ENCODE measurements at regions not wholly inside any gene's neighbourhood (a gene's known extent, or its start where the extent isn't known, plus 50 kb on each side); places are given as distances from the start of the nearest gene placed in this dataset.

- dilution Hi-C loops (cut with MboI; ENCODE audit: extremely low pct_ligation_motif_present, low sequenced_read_pairs): no loop called here
- Histone ChIP-seq H2AFZ (ENCODE audit: control insufficient read depth, low read length) (peak overlapping the region; percentile 63), H3K27ac (ENCODE audit: control insufficient read depth, insufficient read depth, low read length) (no peak overlapping the region), H3K9me3 (ENCODE audit: control insufficient read depth, low read depth, low read length) (no peaks in the 10 kb centered on the region), H3K9ac (ENCODE audit: control insufficient read depth, extremely low read depth, insufficient read depth, low read length) (no peak overlapping the region), H3K4me1 (ENCODE audit: control insufficient read depth, extremely low read depth, insufficient read depth, low read length) (no peaks in the 10 kb centered on the region), H3K4me2 (ENCODE audit: control insufficient read depth, extremely low read depth, insufficient read depth, low read depth, low read length) (no peak overlapping the region), H3K4me3 (ENCODE audit: control insufficient read depth in 2 of 3, extremely low read depth in 1 of 3, insufficient read depth in 2 of 3, low read depth in 1 of 3, low read length in 3 of 3) (no peak overlapping the region), H3K36me3 (ENCODE audit: control insufficient read depth in 2 of 2, extremely low read depth in 1 of 2, insufficient read depth in 2 of 2, low read length in 2 of 2) (no peaks in the 10 kb centered on the region), H3K79me2 (ENCODE audit: control insufficient read depth, insufficient read depth, low read length) (no peaks in the 10 kb centered on the region), H3K27me3 (ENCODE audit: control insufficient read depth, extremely low read depth, insufficient read depth, low read length) (no peaks in the 10 kb centered on the region), H3K9me1 (ENCODE audit: control insufficient read depth, extremely low read depth, insufficient read depth, low read length) (no peaks in the 10 kb centered on the region), H4K20me1 (ENCODE audit: control insufficient read depth, extremely low read depth, insufficient read depth, low read length) (no peaks in the 10 kb centered on the region)
- no peak for TF ChIP-seq EZH2 (IDR thresholded peaks at IDR 0.05; ENCODE audit: low read length)
- TF ChIP-seq, protein P1, sequence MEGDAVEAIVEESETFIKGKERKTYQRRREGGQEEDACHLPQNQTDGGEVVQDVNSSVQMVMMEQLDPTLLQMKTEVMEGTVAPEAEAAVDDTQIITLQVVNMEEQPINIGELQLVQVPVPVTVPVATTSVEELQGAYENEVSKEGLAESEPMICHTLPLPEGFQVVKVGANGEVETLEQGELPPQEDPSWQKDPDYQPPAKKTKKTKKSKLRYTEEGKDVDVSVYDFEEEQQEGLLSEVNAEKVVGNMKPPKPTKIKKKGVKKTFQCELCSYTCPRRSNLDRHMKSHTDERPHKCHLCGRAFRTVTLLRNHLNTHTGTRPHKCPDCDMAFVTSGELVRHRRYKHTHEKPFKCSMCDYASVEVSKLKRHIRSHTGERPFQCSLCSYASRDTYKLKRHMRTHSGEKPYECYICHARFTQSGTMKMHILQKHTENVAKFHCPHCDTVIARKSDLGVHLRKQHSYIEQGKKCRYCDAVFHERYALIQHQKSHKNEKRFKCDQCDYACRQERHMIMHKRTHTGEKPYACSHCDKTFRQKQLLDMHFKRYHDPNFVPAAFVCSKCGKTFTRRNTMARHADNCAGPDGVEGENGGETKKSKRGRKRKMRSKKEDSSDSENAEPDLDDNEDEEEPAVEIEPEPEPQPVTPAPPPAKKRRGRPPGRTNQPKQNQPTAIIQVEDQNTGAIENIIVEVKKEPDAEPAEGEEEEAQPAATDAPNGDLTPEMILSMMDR (optimal IDR thresholded peaks at IDR 0.05 in 1 of 3, IDR thresholded peaks at IDR 0.05 in 1 of 3, conservative IDR thresholded peaks at IDR 0.05 in 1 of 3; ENCODE audit: extremely low read depth in 1 of 3, insufficient read depth in 2 of 3, low read length in 3 of 3): no peak
- FAIRE-seq (peak; percentile 41), DNase-seq (ENCODE audit: low read depth, low spot score) (no peak)
These were observed 62.2 kb upstream of the ATP1B1 start for GRCh38 chr1:169044296-169044695.

DNA sequence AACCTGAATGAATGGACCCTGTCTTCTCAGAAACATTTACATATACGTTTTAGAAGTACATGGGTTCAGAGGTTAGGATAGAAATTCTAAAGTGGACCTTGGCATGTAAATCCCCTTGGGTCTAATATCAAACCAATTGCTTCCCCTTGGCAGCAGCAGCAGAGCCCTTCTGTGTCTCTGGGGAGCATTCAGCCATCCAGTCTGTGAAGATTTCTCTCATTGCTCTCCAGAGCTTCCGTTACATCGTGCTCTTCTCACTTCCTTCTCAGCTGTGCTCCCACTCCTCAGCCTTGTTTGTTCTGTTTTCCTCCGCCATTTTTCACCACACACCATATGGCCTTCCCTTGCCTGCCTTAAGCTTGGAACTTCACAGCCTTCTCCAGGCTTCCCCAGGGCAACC lies 61.5 kb upstream of the ATP1B1 start:
- H3K4me2 ChIP-seq (ENCODE audit: control insufficient read depth, extremely low read depth, insufficient read depth, low read depth, low read length): no peak overlapping the region
- H3K9me3 ChIP-seq (ENCODE audit: control insufficient read depth, low read depth, low read length): no peaks in the 10 kb centered on the region
- no peaks in the 10 kb centered on the region for H3K4me1 ChIP-seq (ENCODE audit: control insufficient read depth, extremely low read depth, insufficient read depth, low read length)
- H2AFZ ChIP-seq (ENCODE audit: control insufficient read depth, low read length): no peak overlapping the region
- dilution Hi-C loops (cut with MboI; ENCODE audit: extremely low pct_ligation_motif_present, low sequenced_read_pairs): no loop called here
- H3K9ac ChIP-seq (ENCODE audit: control insufficient read depth, extremely low read depth, insufficient read depth, low read length): no peak overlapping the region
- no peaks in the 10 kb centered on the region for H4K20me1 ChIP-seq (ENCODE audit: control insufficient read depth, extremely low read depth, insufficient read depth, low read length)
- FAIRE-seq (no peak), DNase-seq (ENCODE audit: low read depth, low spot score) (no peak)
- H3K79me2 ChIP-seq (ENCODE audit: control insufficient read depth, insufficient read depth, low read length): no peaks in the 10 kb centered on the region
- TF ChIP-seq EZH2 (IDR thresholded peaks at IDR 0.05; ENCODE audit: low read length): no peak
- TF ChIP-seq, protein P1 (optimal IDR thresholded peaks at IDR 0.05 in 1 of 3, IDR thresholded peaks at IDR 0.05 in 1 of 3, conservative IDR thresholded peaks at IDR 0.05 in 1 of 3; ENCODE audit: extremely low read depth in 1 of 3, insufficient read depth in 2 of 3, low read length in 3 of 3): no peak
- no peaks in the 10 kb centered on the region for H3K9me1 ChIP-seq (ENCODE audit: control insufficient read depth, extremely low read depth, insufficient read depth, low read length)
- no peaks in the 10 kb centered on the region for H3K36me3 ChIP-seq (ENCODE audit: control insufficient read depth in 2 of 2, extremely low read depth in 1 of 2, insufficient read depth in 2 of 2, low read length in 2 of 2)
- no peak overlapping the region for H3K4me3 ChIP-seq (ENCODE audit: control insufficient read depth in 2 of 3, extremely low read depth in 1 of 3, insufficient read depth in 2 of 3, low read depth in 1 of 3, low read length in 3 of 3)
- no peaks in the 10 kb centered on the region for H3K27me3 ChIP-seq (ENCODE audit: control insufficient read depth, extremely low read depth, insufficient read depth, low read length)
- no peak overlapping the region for H3K27ac ChIP-seq (ENCODE audit: control insufficient read depth, insufficient read depth, low read length)

Measured in keratinocyte (primary cell).